ENCODE measurements at regions not wholly inside any gene's neighbourhood (a gene's known extent, or its start where the extent isn't known, plus 50 kb on each side); places are given as distances from the start of the nearest gene placed in this dataset.

DNA sequence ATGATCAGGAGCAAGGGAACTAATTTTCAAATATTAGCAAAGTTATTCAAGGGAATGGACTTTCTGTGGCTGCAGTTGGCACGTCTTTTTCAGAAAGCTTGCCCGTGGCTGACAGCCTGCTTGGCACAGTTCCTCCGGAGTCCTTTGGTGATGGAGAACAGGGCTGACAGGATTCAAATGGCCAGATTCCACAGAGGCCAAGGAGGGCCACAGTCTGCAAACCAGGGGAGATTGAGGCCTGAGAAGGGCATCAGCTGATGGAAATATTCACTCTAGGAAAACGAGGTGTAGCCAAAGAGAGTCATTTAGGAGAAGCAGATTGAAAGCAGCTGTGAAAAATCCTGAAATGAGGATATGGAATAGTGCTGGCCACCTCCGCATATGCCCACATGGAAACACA, 178.3 kb downstream of the EMP1 start:
- no peak for DNase-seq

DNA sequence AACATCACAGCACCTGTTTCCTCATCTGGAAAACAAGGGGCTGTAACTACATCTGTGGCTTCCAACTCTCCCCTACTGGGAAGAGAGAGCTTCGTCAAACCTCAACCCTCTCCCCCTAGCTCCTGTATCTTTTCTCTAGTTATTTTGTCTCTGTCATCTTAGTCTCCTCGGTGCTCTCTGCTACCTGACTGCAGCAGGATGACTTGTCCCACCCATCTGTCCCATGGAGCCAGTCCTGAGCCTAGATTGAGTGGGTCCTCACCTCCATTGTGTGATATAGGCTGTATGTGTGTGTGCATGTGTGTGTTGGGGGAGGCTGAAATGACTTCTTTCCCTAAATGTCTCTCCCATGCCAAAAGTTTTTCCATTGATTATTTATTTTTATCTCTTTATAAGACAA, 177.3 kb downstream of the EMP1 start:
- DNase-seq = no peak

DNA sequence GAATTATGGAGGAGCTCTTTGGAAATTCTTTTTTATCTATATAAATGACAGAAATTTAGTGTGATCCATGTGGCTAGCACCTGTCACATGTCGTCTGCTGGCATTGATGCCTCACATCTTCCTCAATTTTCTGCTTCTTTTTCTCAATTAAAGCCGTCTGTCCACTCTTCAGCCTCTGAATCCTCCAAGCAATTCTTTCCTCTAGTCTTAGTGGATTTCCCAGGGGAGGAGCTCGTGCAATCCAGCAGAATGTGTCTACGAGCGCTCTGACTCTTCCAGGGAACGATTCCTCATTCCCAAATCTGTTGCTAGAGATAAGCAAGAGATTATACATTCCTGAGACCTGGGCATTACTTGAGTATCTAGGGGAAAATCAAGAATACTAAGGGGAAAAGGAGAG, 176.6 kb downstream of the EMP1 start:
- no peak for DNase-seq

DNA sequence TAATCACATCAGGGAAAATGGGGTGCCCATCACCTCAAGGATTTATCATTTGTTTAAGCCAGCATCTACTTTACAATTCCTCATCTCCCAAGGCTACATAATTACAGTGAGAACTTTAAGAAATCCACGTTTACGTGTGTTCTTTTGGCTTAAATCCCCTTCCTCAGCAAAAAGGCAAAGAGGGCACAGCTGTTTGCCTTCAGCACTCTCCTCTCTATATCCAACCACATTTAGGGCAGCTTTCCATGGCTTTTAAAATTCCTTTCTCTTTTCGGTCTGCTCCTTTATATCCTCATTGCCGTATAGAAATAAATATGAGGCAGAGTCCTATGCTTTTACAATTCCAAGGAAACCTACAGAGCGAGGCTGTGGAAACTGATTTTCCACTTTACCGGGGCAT, 175.9 kb downstream of the EMP1 start:
- DNase-seq = no peak

DNA sequence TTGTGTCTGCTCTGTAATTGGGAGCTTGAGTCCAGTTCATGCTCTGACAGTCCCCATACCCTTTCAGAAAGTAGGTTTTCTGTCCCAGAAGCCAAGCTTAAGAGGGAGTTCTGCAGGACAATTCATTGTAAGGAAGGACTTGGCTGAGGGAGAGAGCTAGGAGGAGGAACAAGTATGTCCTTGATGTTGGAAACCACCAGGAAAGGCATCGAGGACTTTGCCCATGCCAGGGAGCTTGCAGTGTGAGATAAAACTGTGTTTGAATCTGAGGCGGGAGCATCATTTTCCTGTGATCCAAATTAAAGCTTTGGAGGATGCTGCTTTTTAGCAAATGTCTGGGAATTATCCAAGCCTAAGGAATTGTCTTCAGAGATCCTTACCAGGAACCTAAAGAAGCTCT, 175.3 kb downstream of the EMP1 start:
- DNase-seq = no peak

DNA sequence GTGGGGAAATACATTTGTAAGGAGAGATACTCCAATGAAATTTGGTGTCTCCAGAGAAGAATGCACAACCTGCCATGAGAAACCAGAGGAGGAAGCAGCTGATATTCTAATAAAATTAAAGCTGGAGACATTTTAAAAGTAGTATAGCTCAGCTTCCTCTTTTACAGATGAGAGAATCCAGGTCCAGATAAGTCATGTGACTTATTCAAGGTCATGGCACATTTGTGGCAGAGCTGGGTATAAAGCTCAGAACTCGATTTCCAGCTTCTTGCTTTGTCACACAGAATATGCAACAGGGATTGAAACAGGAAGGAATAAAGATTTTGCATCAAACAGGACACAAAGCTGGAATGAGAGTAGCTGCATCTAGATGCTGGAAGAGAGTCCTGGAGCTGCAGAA, 174.8 kb downstream of the EMP1 start:
- DNase-seq = no peak

DNA sequence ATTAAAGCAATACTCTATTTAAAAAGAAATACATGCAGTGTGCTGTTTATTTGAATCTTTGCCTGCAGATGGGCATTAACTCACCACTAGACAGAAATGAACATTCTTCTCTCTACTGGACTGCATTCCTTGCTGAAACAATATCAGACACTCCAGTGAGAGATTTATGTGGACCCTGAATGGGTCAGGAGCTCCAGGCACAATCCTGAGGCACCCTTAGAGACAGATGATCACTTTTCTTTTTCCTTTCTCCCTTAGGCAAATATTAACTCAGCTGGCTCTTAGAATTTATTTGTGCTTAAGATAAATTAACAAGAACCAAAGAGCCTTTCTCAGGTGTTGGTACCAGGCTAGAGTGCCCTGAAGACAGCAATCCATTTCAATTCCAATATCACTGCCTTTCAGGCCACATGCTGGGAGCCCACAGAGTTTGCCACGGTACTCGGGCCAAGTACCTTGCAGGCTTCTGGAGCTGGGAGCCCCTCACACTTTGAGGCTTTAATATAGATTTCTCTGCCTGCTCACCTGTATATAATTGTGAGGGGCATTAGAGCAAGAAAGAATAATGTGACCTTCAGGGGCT, 173.0 kb downstream of the EMP1 start:
- DNase-seq = peak; percentile 7

DNA sequence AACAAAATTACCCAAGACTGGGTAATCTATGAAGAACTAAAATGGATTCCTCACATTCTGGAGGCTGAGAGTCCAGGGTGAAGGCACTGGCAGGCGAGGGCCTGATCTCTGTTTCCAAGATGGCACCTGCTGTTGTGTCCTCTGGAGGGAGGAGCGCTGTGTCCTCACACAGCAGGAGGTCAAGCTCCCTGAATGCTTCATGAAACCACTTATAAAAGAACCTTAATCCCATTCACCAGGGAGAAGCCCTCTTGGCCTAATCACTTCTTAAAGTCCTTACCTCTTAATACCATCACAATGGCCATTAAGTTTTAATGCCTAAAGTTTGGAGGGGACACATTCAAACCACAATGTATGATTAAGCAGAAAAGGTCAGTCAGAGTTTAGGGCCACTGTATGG, 172.4 kb downstream of the EMP1 start:
- no peak for DNase-seq

DNA sequence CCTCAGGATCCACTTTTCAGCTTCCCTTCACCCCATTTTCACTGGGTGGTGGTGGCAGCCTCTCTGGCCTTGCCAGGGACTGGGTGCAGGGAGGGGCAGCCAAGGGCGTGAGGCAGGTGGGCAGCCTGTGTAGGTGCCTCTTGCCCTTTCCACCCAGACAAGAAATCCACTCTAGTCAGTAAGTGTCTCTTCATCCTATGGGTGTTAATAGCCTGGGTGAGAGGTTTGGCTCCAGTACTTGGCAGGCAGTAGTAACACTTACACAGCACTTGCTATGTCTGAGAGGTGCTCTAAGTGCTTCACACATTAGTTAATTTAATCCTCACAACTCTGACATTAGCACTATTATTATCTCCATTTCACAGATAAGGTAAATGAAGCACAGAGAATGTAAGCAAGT, 171.9 kb downstream of the EMP1 start:
- DNase-seq = peak; percentile 33

DNA sequence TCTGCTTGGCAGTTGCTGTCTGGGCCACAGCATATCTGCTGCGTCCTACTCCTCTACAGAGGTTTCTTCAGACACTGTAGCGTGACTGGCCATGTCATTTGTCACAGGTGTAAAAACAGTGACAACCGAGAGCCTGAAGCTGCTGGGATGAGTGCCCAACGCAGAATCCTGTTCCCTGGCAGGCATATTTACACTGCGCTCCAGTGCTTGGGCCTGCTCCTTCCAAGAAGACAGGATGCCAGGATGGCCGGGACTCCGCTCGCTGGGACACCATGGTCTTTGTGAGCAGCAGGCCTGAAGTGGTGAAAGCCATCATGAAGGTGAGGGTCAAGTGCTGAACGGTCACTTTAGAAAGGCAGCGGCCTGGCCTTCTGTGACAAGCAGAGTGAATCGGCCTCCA, 171.4 kb downstream of the EMP1 start:
- DNase-seq = no peak

DNA sequence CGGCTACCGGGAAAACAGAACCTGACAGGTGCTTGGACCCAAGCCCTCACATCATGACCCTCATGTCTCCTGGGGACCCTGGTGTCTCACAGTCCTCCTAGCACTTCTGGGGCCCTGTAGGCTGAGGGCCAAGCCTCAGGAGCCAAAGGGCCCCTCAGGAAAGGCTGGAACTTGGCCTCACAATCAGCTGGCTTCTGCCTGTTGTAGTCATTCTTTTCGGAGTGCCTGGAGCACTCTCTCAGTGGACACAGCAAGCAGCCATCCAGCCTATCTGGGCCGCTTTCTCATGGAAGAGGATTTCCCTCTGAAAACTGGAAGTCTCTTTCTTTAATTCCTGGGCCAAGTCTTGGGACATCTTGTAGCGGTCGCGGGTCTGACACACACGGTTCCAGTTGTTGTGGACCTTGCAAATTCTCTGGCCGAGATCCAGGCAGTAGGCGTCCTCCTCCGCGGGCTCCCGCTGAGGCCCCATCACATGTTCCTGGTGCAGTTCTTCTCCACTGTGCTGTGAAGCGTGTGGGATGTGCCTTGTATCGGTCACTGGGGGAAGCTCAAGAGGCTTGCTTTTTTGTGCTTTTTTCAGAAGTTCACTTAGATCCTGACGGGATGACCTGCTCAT, 169.3 kb downstream of the EMP1 start:
- DNase-seq = no peak

DNA sequence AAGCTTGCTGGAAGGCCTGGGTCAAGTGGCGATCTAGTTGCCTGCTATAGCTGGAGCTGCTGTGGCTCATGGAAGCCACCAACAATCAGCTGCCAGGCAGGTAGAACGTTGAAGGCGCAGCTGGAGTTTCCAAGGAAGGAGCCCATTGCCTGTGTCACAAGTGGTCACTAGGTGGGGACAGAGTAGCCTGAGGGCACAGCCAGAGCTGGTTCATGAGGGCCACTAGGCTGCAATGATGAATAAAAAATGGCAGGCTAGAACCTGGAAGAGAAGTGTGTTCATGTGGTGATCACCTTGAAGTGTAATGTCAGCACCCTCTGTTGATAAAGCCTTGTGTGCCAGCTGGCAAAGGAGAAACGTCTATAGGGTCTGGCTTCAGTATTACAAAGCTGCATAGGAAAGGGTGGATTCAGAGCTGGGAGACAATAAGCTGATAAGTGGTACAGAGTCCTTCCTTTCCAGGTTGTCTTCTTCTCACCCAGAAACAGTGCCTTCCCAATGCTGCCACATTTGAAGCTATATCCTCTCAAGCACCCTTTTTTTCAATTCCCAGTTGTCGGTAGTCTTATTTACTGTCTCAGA, 165.8 kb downstream of the EMP1 start:
- DNase-seq = peak; percentile 84

DNA sequence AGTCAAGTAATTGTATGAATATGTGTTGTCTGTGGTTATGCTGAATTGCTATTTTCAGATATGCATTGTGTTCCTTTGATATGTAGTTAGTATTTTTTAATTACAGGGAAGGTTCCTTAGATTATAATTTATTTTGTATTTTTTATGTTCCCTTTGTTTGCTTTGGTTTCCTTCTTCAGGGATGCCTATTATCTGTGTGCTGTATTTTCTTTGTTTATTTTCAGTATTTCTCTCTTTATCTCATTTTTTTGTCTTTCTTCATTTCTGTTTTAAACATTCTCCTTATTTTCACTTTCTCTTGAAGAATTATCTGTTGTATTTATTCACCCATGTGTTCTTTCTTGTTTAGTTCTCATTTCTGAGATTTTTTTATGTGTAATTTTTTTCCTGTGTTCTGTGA, 163.1 kb downstream of the EMP1 start:
- DNase-seq = no peak

DNA sequence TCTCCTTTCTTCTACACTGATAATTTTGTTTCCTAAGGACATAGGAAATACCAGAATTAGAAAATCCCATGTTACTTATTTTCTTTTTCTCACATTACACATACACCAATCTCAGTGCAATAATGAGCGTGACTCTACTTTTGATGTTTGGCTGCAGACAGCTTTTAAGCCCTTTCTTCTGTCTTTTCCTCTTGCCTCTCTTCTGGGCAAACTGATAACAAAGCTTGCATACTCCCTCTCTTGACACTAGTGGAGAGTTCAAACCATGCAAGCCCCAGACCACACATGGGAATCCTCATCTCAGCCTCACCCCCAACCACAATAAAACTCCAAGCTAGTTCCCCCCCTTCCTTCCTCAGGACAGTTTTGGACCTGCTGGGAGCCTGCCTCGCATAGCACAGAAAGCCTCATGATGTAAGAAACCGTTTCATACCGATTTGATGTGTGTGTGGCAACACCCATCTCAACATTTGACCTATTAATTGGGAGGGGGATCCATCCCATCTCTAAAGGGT, 161.9 kb downstream of the EMP1 start:
- DNase-seq = no peak

DNA sequence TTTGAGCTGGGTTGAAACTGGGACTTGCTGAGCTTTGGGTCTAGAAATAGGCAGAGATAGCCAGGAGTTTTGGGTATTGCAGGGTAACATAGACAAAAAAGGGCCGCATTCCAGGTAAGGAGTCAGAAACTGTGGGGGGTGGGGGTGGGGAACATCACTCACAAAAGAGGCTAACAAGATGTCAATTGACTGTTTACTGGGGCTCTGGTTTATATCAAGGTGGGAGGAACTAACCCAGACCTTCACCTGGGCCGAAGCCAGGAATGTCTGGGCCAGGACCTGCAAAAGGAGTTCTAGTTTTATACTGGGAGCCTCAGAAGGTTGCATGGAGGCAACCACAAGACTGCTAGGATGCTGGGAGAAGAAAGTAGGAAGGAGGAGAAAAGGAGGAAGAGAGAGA, 154.4 kb downstream of the EMP1 start:
- no peak for DNase-seq

DNA sequence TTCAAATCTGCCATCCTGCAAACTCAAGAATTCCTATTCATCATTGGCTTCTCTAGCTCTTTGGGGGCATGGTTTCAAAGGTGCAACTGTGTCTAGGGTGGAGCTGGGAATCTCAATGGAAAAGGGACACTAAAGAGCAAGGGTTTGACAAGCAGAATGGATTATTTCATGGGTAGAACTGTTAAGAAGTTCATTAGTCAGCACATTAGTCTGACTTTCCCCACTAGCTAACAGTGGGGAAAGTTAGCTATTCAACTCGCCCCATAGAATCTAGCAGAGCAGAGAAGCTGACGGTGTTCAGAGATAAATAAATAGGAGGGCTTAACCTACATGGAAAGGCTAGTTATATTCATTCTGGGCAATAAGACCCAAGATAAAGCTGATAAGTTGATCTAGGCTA, 153.9 kb downstream of the EMP1 start:
- no peak for DNase-seq

DNA sequence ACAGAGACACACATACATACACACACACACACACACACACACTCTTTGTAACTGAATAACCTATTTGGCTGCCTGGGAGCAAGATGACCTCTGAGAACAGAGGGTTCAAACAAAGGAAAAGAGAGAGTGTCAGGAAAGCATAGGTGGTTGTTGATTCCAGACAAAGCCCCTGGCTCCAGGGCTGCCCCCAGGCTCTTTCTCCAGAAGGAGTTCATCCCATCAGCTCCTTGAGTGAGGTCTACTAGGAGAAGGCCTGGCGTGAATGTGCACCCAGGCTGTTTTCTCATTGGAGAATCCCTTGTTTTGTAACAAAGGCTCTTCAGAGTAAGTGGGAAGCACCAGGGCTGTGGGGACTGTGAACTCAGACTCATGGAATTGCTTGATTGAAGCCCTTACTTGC, 151.9 kb downstream of the EMP1 start:
- DNase-seq = no peak

DNA sequence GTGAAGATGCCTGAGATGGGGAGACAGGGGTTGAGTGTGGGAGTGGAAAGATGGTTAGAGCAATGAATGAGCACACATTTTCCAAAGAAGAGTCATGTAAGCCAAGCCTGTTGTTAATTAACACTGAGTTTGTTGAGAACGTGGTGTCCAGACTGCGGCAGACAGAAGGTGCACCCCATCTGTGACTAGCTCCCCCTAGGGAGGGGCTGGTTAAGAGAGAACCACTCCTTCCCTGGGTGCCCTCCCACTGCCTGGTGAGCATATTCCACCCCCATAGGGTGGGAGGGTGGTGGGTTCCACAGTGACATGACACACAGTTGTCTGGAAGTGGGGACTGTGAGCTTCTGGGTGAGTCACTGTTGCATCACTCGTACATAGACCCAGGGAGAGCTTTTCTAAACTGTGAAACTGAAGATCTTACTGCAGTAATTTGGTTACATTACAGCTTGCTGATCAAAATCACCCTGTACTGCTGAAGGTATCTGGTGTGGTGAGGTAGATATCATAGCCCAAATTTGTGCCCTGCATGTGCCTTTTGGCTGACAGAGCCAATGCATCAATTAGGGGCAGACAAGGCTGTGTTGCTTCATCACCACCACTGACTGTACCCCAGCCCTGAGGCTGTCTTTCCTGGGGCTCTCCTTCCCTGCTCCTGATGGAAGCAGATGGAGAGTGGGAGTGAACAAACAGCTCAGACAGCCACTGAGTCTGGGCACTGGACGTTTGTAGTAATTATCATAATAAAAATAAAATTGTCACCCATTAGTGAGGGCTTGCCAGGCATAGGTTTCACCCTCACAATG, 150.9 kb downstream of the EMP1 start:
- DNase-seq = no peak

DNA sequence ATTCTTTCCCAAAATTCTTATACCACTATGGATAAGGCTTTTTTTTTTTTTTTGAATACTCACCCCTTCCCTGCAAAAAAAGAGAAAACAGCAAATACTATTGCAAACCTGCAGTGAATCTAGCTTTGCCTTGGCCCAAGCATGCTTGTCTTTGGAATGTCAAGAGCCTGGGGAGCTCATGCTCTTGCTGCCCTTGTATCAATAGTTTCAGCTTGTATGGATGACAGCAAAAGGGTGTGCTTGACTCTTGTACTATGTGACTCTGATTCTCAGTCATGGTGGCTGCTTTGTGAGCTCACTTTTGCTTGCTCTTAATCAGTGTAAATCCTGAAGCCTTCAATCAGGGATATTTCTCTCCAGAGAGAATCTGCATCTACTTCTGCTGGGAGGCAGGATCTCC, 149.2 kb downstream of the EMP1 start:
- DNase-seq = no peak

DNA sequence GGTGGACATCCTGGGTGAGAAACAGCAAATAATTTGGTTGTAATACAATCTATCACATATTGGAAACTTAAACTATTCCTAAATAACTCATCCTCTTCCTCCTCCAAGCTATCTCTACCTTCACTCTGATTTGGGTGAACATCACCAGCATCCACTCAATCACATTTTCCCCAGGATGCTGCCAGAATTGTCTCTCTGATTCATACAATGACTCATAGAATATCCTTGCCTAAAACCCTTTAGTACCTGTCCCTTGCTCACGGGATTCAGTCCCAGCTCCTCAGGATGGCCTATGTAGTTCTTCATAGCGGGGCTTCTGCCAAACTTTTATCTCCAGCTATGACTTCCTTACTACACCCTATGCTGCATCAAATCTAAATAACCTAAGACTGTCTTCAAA, 146.8 kb downstream of the EMP1 start:
- no peak for DNase-seq

DNA sequence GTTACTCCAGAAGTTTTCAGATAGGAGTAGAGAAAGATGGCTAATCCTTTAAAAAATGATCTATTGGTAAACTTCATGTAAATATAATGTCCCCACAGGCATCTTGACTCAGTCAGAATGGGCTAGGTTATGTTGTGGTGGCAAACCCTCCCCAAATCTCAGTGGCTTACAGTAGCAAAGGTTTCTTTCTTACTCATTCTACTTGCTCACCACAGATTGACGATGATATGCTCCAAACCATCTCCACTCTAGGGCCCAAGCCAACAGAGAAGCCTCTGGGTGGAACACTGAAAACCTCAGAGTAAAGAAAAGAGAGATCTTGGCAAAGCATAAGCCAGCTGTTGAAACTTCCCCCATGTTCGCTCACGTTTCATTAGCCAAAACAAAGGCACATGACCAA, 146.4 kb downstream of the EMP1 start:
- no peak for DNase-seq

DNA sequence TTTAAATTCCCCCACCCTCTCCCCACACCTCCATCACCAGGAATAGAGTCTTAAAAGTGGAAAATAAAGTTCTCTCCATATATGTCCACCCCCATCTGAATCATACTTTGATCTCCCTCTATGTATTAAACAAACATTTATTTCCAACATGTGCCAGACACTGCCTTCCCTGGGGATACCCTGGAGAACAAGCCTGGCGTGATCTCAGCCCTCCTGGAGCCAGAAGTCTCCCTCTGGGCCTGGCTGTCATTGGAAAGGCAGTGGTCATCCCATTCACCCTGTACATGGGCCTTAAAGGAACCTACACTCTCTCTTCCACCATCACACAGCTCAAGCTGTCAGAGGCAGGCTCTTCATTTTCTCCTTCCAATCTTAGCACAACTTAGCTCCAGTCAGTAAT, 143.6 kb downstream of the EMP1 start:
- DNase-seq = no peak

DNA sequence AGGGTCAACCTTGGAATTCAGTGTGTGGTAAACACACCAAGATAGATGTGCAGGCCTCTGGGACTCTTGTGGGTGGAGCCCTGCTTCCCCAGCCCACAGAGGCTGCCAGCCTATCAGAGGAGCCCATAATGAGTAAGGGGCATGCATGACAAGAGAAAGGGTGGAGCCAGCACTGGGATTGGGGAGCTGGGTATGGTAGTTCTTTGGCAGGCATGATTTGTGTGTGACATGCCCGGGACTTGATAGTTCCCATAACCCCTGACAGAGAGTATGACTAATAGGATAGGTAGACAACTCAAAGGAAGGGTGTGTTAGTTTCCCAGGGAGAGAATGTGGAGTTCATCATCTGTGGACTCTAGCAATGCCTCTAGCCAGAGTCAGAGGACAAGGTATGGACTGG, 143.0 kb downstream of the EMP1 start:
- no peak for DNase-seq

DNA sequence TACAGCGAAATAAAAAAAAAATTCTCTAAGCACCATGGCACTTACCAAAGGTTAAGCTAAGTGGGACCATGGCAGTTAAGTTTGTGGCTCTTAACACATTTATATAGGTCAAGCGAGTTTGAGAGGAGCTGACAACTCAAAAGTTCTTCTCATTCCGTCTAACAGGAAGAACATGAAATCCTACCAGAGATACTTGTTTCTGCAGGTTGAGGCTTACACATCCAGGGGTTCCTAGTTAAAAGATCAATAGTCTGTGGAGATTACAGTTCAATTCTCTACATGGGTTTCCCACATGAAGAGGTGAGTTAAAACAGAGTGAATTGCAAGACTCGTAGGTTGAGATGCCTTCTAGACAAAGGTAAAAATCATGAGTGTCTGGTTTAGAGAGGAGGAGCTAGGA, 142.6 kb downstream of the EMP1 start:
- no peak for DNase-seq
